HG03457 (cell line): ENCODE measurements at regions not wholly inside any gene's neighbourhood (a gene's known extent, or its start where the extent isn't known, plus 50 kb on each side); places are given as distances from the start of the nearest gene placed in this dataset.

ENCODE experiments used
- ATAC-seq: cut with Tn5 transposase; IDR thresholded peaks from one replicate; pipeline ENCODE4 v1.9.1; 2021; ENCODE audit warnings: moderate number of reproducible peaks; ENCODE audit not compliant: unreplicated experiment

GRCh38 chr22:46064228-46064965 lies 85.9 kb upstream of the PPARA start:
- ATAC-seq: no peak

GRCh38 chr22:46064966-46065666 lies 85.2 kb upstream of the PPARA start:
- ATAC-seq: no peak

GRCh38 chr22:46065691-46066454 lies 84.5 kb upstream of the PPARA start:
- ATAC-seq: no peak

GRCh38 chr22:46066691-46067090 lies 83.6 kb upstream of the PPARA start:
- ATAC-seq: no peak

- no peak for ATAC-seq
Measured at GRCh38 chr22:46067159-46068111, 82.9 kb upstream of the PPARA start.

- no peak for ATAC-seq
Measured at GRCh38 chr22:46068181-46068592, 82.1 kb upstream of the PPARA start.

GRCh38 chr22:46068593-46069491 lies 81.5 kb upstream of the PPARA start:
- ATAC-seq: no peak

GRCh38 chr22:46069521-46070214 lies 80.7 kb upstream of the PPARA start:
- ATAC-seq: no peak

- no peak for ATAC-seq
Measured at GRCh38 chr22:46070215-46070802, 80.0 kb upstream of the PPARA start.

- no peak for ATAC-seq
Measured at GRCh38 chr22:46070803-46071450, 79.4 kb upstream of the PPARA start.

GRCh38 chr22:46071451-46072109 lies 78.7 kb upstream of the PPARA start:
- ATAC-seq: no peak

- ATAC-seq: no peak
Measured at GRCh38 chr22:46072110-46072881, 78.0 kb upstream of the PPARA start.

GRCh38 chr22:46072981-46073682 lies 77.2 kb upstream of the PPARA start:
- ATAC-seq: no peak

GRCh38 chr22:46073683-46074504 lies 76.4 kb upstream of the PPARA start:
- no peak for ATAC-seq

GRCh38 chr22:46074771-46075551 lies 75.4 kb upstream of the PPARA start:
- ATAC-seq: no peak
